ENCODE measurements at regions not wholly inside any gene's neighbourhood (a gene's known extent, or its start where the extent isn't known, plus 50 kb on each side); places are given as distances from the start of the nearest gene placed in this dataset.

DNA sequence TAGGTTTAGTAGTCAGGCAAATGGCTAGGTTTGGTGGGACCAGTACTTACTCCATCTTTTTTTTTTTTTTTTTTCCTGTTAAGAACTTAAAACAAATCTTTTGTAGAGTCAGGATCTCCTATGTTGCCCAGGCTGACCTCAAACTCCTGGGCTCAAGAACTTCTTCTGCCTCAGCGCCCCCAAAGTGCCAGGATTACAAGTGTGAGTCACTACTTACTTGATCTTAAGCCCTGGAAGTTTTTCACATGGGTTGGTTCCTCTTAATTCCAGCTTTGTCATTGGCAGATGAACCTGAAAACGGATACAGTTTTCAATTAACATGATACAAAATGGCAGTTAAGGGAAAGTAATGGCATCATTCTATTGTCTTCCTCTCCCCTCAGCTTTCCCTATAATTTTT lies 179.4 kb upstream of the JAG1 start:
- no peak overlapping the region for H2AK9ac ChIP-seq (replicated peaks; ENCODE audit: low read depth, low read length, poor library complexity)
- H2BK20ac ChIP-seq (ENCODE audit: low read depth, low read length): no peak overlapping the region
- H4K5ac ChIP-seq (ENCODE audit: low read depth, low read length): no peak overlapping the region
- no CpG with 5 or more reads among the region's 2 CpGs for WGBS, 2 experiments (ENCODE audit: extremely low coverage in 2 of 2, insufficient read length in 1 of 2)
- no peak overlapping the region for H3K14ac ChIP-seq (replicated peaks; ENCODE audit: low read depth, low read length)
- no peak overlapping the region for H4K8ac ChIP-seq (ENCODE audit: low read depth in 2 of 2, low read length in 2 of 2)
- dilution Hi-C loops (cut with HindIII; ENCODE audit: low sequenced_read_pairs, unreplicated experiment) (no loop called here), intact Hi-C loops (cut with micrococcal nuclease) (no loop called here), in situ Hi-C loops (cut with MboI; ENCODE audit: low sequenced_read_pairs) (no loop called here)
- peaks cover 4% of the 10 kb centered on the region; the same call in 1 of the 2 replicates for H3K9me1 ChIP-seq (ENCODE audit: insufficient read depth, low read length)
- no peak overlapping the region for H2BK15ac ChIP-seq (ENCODE audit: low read depth, low read length)
- no peaks in the 10 kb centered on the region for H4K20me1 ChIP-seq (ENCODE audit: insufficient read depth, low read length)
- H3K18ac ChIP-seq (ENCODE audit: low read depth, low read length): no peak overlapping the region
- TF ChIP-seq, protein P1, sequence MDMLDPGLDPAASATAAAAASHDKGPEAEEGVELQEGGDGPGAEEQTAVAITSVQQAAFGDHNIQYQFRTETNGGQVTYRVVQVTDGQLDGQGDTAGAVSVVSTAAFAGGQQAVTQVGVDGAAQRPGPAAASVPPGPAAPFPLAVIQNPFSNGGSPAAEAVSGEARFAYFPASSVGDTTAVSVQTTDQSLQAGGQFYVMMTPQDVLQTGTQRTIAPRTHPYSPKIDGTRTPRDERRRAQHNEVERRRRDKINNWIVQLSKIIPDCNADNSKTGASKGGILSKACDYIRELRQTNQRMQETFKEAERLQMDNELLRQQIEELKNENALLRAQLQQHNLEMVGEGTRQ (IDR thresholded peaks at IDR 0.05; ENCODE audit: low read depth, low read length): no peak
- TF ChIP-seq MXI1 (IDR thresholded peaks at IDR 0.05; ENCODE audit: borderline replicate concordance, low read depth, low read length): no peak
- no peak for TF ChIP-seq RCOR1 (IDR thresholded peaks at IDR 0.05; ENCODE audit: insufficient replicate concordance, low read length)
- no peak for TF ChIP-seq SMC3 (IDR thresholded peaks at IDR 0.05; ENCODE audit: low read depth, low read length)
- TF ChIP-seq FOS (IDR thresholded peaks at IDR 0.05; ENCODE audit: low read depth, low read length): no peak
- BruUV-seq (replicated peaks): no TSS peak
- POLR2A ChIA-PET (ENCODE audit: unreplicated experiment): no interaction called here
- peaks cover 4% of the 10 kb centered on the region for H3K4me1 ChIP-seq (ENCODE audit: control insufficient read depth, insufficient read depth, low read length)
- H2BK5ac ChIP-seq (ENCODE audit: low read depth, low read length, poor library complexity, severe bottlenecking): no peak overlapping the region
- H3K27ac ChIP-seq (ENCODE audit: insufficient read depth, low read length): no peak overlapping the region
- H2AK5ac ChIP-seq (ENCODE audit: low read depth, low read length): no peak overlapping the region
- no peak for ATAC-seq (ENCODE audit: low read depth)
- H3K56ac ChIP-seq (ENCODE audit: extremely low read depth, insufficient read depth, low read length): no peak overlapping the region
- no peak overlapping the region for H2BK120ac ChIP-seq (ENCODE audit: low read depth, low read length)
- H4K91ac ChIP-seq (ENCODE audit: insufficient read depth, low read depth, low read length): no peak overlapping the region
- no peak overlapping the region for H3K4me3 ChIP-seq (ENCODE audit: insufficient read depth, low read depth, low read length)
- H3K27me3 ChIP-seq (ENCODE audit: control insufficient read depth, insufficient read depth, low read length): no peaks in the 10 kb centered on the region
- H3K79me1 ChIP-seq (ENCODE audit: low read depth in 1 of 2, low read length in 2 of 2): no peaks in the 10 kb centered on the region
- no peak overlapping the region for H3K9ac ChIP-seq (ENCODE audit: low read depth, low read length)
- no peaks in the 10 kb centered on the region for H3K36me3 ChIP-seq (ENCODE audit: control insufficient read depth, insufficient read depth, low read length)
- H3K9me3 ChIP-seq (ENCODE audit: control insufficient read depth, insufficient read depth, low read length): no peaks in the 10 kb centered on the region
- no peak overlapping the region for H3K4ac ChIP-seq (ENCODE audit: low read depth, low read length)
- CTCF ChIA-PET: interaction anchor here (0.6 kb wide), 1 partner anchor 83 kb away, joined by 3 read pairs; no protein-coding TSS in a partner anchor
- no peak overlapping the region for H3K4me2 ChIP-seq (ENCODE audit: low read depth, low read length)
- H3K23ac ChIP-seq (ENCODE audit: low read depth, low read length): no peak overlapping the region
- H2AFZ ChIP-seq (replicated peaks; ENCODE audit: low read length, poor library complexity): no peak overlapping the region
- DNase-seq: no peak
